Calu3 (cell line): ENCODE measurements at regions not wholly inside any gene's neighbourhood (a gene's known extent, or its start where the extent isn't known, plus 50 kb on each side); places are given as distances from the start of the nearest gene placed in this dataset.

ENCODE experiments used
- BruUV-seq: library from RNA; stranded (reverse); fragments of 400-500 nt; replicated peaks from 2 replicates; lab custom pipeline; 2021; lab: Mats Ljungman, UMichigan
- CTCF ChIA-PET: fragments of 300-600 bp; sonication (Branson Sonifier 250); formaldehyde crosslinking; loops from one replicate; lab custom pipeline; 2022; ENCODE audit warnings: antibody characterized with exemption; lab: Charles Lee
- DNase-seq: peaks from one replicate; pipeline ENCODE4 v3.0.0; 2022
- H3K27ac Mint-ChIP-seq: one replicate; pipeline ENCODE4 v1.8.0; 2022; ENCODE audit warnings: mixed read lengths; ENCODE audit not compliant: unreplicated experiment
- H3K27me3 Mint-ChIP-seq: one replicate; pipeline ENCODE4 v1.8.0; 2022; ENCODE audit warnings: mixed read lengths; ENCODE audit not compliant: unreplicated experiment
- H3K36me3 Mint-ChIP-seq: one replicate; pipeline ENCODE4 v1.8.0; 2022; ENCODE audit warnings: mild to moderate bottlenecking, moderate library complexity, mixed read lengths; ENCODE audit not compliant: insufficient read depth, unreplicated experiment
- H3K4me1 Mint-ChIP-seq: one replicate; pipeline ENCODE4 v1.8.0; 2022; ENCODE audit warnings: mild to moderate bottlenecking, low read depth, mixed read lengths; ENCODE audit not compliant: unreplicated experiment
- H3K4me3 Mint-ChIP-seq: one replicate; pipeline ENCODE4 v1.8.0; 2022; ENCODE audit warnings: mild to moderate bottlenecking, low read depth, moderate library complexity, mixed read lengths; ENCODE audit not compliant: unreplicated experiment
- H3K9me3 Mint-ChIP-seq: one replicate; pipeline ENCODE4 v1.8.0; 2022; ENCODE audit warnings: low read depth, mixed read lengths; ENCODE audit not compliant: unreplicated experiment
- intact Hi-C: fragments of 100-400 bp; cut with micrococcal nuclease; formaldehyde crosslinking; loops from one replicate; pipeline ENCODE4 v1.10.0; 2022; ENCODE audit not compliant: unreplicated experiment
- TF ChIP-seq, protein P1 (sequence below): fragments of 200-600 bp; IDR thresholded peaks from one replicate; pipeline ENCODE4 v1.8.0; 2022; ENCODE audit warnings: antibody characterized with exemption; ENCODE audit not compliant: unreplicated experiment

DNA sequence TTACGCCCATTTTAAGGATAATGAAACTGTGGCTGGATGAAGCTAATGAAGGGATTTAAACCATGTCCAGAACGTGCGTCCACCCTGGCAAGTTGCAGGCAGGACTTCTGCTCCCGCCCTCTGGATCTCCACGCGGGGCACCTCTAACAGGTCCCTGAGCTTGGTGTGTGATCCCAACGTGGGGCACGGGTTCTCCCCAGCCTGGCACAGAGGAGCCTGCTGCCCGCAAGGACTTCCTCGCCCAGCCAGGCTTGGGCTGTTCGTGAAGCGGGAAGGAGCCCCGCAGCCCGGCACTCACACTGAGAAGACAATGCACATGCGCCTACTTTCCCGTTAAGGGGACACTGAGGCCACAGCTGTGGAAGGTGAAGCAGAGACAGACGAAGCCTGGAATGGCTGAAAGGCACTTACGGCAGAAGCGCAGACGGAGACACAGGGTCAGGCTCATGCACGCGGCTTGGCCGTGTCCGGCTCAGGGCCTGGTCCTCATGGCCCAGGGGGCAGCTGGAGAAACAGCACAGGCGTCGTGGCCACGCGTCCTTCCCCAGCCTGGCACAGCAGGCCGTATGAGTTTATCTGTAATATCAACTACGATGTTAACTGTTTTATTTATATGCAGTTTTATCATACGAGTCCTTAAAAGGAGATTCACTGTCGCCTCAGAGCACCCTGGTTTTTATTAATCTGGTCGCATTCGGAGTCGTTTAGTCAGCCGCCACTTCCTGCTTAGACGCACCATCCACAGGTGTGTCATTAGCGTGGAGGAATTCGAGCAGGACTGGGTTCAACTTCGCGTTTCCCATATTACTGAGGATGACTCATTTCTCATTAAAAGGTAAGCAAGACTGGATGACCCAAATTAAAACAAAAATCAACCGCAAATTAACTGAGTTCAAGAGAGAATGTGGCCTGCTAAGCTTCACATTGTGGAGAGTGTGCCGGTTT lies 835.9 kb downstream of the GALR1 start:
- CTCF ChIA-PET = no interaction called here
- peaks cover 42% of the 10 kb centered on the region for H3K9me3 Mint-ChIP-seq
- H3K27me3 Mint-ChIP-seq = no peaks in the 10 kb centered on the region
- H3K4me3 Mint-ChIP-seq = no peak overlapping the region
- TF ChIP-seq, protein P1, sequence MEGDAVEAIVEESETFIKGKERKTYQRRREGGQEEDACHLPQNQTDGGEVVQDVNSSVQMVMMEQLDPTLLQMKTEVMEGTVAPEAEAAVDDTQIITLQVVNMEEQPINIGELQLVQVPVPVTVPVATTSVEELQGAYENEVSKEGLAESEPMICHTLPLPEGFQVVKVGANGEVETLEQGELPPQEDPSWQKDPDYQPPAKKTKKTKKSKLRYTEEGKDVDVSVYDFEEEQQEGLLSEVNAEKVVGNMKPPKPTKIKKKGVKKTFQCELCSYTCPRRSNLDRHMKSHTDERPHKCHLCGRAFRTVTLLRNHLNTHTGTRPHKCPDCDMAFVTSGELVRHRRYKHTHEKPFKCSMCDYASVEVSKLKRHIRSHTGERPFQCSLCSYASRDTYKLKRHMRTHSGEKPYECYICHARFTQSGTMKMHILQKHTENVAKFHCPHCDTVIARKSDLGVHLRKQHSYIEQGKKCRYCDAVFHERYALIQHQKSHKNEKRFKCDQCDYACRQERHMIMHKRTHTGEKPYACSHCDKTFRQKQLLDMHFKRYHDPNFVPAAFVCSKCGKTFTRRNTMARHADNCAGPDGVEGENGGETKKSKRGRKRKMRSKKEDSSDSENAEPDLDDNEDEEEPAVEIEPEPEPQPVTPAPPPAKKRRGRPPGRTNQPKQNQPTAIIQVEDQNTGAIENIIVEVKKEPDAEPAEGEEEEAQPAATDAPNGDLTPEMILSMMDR = no peak
- no peak for DNase-seq
- no peak overlapping the region for H3K27ac Mint-ChIP-seq
- intact Hi-C loops = no loop called here
- no peaks in the 10 kb centered on the region for H3K4me1 Mint-ChIP-seq
- H3K36me3 Mint-ChIP-seq = no peaks in the 10 kb centered on the region
- no TSS peak for BruUV-seq

DNA sequence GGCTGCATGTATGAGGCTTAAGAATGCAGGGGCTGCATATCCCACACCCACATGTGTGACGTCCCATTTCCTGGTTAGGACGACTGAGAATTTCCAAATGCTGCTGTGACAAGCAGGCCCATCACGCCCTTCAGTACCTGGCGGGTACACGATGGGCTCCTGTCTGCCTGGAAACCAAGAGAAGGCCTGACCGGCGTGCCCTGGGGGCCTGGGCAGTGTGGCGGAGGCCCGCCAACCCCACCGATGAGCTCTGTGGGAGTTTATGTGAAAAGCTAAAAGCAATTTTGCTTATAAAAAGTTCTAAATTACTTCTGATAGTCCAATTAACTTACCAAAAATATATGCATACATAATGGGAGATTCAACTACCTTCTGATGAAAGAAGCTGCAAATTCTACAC lies 837.3 kb downstream of the GALR1 start:
- H3K27ac Mint-ChIP-seq = no peak overlapping the region
- no peak overlapping the region for H3K4me3 Mint-ChIP-seq
- intact Hi-C loops = no loop called here
- DNase-seq = no peak
- no peaks in the 10 kb centered on the region for H3K4me1 Mint-ChIP-seq
- BruUV-seq = no TSS peak
- no peaks in the 10 kb centered on the region for H3K27me3 Mint-ChIP-seq
- peaks cover 36% of the 10 kb centered on the region for H3K9me3 Mint-ChIP-seq
- TF ChIP-seq, protein P1 = no peak
- CTCF ChIA-PET = interaction anchor here (0.7 to 1.1 kb wide), 3 partner anchors 83 to 951 kb away, joined by 3 to 4 read pairs (median 3); no protein-coding TSS in a partner anchor
- no peaks in the 10 kb centered on the region for H3K36me3 Mint-ChIP-seq

DNA sequence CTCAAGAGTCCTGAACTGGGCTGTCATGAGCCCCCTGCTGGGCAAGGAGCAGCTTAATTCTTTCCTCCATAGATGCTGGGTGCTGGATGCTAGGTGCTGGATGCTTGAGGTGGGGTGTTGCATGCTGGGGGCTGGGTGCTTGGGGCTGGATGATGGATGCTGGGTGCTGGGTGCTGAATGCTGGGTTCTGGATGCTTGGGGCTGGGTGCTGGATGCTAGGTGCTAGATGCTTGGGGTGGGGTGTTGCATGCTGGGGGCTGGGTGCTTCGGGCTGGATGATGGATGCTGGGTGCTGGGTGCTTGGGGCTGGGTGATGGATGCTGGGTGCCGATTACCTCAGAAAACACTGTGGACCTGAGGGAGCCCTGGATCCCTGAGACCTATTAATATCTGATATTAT lies 837.7 kb downstream of the GALR1 start:
- H3K36me3 Mint-ChIP-seq = no peaks in the 10 kb centered on the region
- H3K4me3 Mint-ChIP-seq = no peak overlapping the region
- no peak for DNase-seq
- peaks cover 35% of the 10 kb centered on the region for H3K9me3 Mint-ChIP-seq
- BruUV-seq = no TSS peak
- TF ChIP-seq, protein P1 = peak; percentile 36
- H3K27ac Mint-ChIP-seq = no peak overlapping the region
- no peaks in the 10 kb centered on the region for H3K27me3 Mint-ChIP-seq
- H3K4me1 Mint-ChIP-seq = no peaks in the 10 kb centered on the region
- CTCF ChIA-PET = interaction anchor here (0.7 to 1.1 kb wide), 3 partner anchors 84 to 952 kb away, joined by 3 to 4 read pairs (median 3); no protein-coding TSS in a partner anchor
- intact Hi-C loops = no loop called here

DNA sequence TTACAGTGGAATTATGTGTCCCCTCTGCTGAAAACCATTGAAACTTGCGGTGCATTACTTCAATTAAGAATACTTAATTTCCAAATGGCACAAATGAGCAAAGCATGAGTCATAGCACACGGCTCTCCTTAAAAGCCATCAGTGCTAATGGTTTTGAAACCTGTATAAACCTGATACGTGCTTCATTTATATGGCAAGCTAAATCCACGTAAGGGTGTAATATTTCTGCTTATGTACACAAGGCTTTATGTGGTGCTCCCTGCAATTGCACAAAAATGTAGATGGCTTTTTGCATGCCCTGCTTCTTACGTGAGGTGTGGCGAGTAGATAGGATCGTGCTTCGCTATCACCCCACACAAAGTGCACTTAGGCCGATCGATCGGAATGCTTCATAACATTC lies 840.9 kb downstream of the GALR1 start:
- Mint-ChIP-seq H3K4me1 (no peaks in the 10 kb centered on the region), H3K27me3 (no peaks in the 10 kb centered on the region), H3K4me3 (no peak overlapping the region), H3K9me3 (peaks cover 32% of the 10 kb centered on the region), H3K27ac (no peak overlapping the region), H3K36me3 (no peaks in the 10 kb centered on the region)
- TF ChIP-seq, protein P1 = no peak
- CTCF ChIA-PET = no interaction called here
- no peak for DNase-seq
- intact Hi-C loops = loop anchor here (5.0 kb wide), 2 partner anchors 58 to 152 kb away; no protein-coding TSS in a partner anchor
- no TSS peak for BruUV-seq
